Astrocyte of the cerebellum (primary cell): ENCODE measurements at regions not wholly inside any gene's neighbourhood (a gene's known extent, or its start where the extent isn't known, plus 50 kb on each side); places are given as distances from the start of the nearest gene placed in this dataset.

ENCODE experiments used
- DNase-seq: peaks from one replicate; pipeline ENCODE4 v3.0.0-alpha.2; 2011; ENCODE audit warnings: low read depth
- H3K4me3 ChIP-seq: 2 replicates; pipeline ENCODE4 v1.5.1; 2011; ENCODE audit warnings: mild to moderate bottlenecking, low read depth, low read length, moderate library complexity
- in situ Hi-C: cut with HindIII; loops from 2 replicates; pipeline ENCODE4 v1.10.0; 2017; ENCODE audit warnings: low sequenced_read_pairs
- TF ChIP-seq, protein P1 (sequence below): IDR thresholded peaks from 2 replicates; pipeline ENCODE4 v1.5.1; 2012; ENCODE audit warnings: low read length, low read depth, moderate library complexity, mild to moderate bottlenecking; ENCODE audit errors: missing control alignments

DNA sequence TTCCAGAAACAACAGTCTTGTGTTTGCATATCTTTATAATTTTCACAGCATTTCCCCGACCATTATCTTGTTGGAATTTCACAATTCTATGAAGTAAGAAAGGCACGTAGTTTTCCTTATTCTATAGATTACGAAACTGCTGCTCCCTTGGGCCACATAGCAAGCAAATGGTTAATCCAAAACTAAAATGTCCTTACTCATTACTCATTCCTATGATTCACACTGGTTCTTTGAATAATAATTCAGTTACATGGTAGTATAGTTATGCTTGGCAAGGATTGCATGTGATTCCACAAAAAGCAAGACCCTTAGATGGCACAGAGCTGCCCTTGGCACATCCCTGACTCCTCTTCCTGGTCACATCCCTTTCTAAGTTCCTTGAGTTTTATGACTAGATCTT is 51.2 kb downstream of the OR13H1 start:
- DNase-seq: no peak

DNA sequence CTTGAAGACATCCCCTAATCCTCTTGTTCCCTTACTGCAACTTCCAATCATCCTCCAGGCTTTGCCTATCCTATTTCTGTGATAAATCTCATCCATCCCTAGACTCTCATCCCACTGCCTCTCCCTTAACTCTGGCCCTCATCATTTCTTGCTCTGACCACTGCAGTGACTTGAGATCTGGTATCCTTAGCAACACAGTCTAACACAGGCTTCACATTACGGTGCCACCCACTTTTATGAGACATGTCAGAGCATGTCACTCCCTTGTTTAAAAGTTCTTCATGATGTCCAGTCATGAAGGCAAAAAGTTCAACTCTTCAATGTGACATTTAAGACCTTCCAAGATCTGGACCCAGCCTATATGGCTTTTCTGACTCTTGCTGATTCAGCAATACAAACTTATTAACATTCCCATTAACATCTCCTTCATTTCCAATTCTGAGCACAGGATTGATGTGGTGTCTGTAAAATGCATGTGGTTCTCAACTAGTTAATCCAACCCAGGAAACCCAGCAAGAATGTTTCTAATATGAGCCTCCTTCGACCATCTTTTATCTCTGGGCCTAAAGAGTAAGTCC is 64.0 kb downstream of the OR13H1 start:
- H3K4me3 ChIP-seq: no peak overlapping the region
- in situ Hi-C loops: no loop called here
- DNase-seq: no peak
- TF ChIP-seq, protein P1, sequence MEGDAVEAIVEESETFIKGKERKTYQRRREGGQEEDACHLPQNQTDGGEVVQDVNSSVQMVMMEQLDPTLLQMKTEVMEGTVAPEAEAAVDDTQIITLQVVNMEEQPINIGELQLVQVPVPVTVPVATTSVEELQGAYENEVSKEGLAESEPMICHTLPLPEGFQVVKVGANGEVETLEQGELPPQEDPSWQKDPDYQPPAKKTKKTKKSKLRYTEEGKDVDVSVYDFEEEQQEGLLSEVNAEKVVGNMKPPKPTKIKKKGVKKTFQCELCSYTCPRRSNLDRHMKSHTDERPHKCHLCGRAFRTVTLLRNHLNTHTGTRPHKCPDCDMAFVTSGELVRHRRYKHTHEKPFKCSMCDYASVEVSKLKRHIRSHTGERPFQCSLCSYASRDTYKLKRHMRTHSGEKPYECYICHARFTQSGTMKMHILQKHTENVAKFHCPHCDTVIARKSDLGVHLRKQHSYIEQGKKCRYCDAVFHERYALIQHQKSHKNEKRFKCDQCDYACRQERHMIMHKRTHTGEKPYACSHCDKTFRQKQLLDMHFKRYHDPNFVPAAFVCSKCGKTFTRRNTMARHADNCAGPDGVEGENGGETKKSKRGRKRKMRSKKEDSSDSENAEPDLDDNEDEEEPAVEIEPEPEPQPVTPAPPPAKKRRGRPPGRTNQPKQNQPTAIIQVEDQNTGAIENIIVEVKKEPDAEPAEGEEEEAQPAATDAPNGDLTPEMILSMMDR: no peak

More for the DNA sequence above, 51.2 kb downstream of the OR13H1 start:
- H3K4me3 ChIP-seq: no peak overlapping the region
- in situ Hi-C loops: no loop called here
- TF ChIP-seq, protein P1: no peak

DNA sequence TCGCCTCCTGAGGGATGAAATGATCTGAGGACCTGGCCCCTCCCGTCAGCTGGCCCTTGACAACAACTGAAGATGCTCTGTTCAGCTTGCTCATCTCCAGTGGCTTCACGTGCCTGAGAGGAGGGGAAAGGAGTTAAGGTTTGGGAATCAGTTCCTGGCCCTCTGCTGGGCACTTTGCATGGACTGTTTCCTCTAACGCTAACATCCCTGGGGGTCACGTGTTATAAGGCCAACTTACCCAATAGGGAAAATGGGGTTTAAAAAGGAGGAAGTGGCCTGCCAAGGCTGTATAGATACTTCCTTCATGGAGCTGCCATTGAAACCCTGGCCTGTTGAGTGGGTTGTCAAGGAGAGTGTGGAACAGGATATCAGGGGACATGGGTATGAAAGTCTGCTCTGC is 65.6 kb downstream of the OR13H1 start:
- TF ChIP-seq, protein P1: no peak
- DNase-seq: no peak
- H3K4me3 ChIP-seq: no peak overlapping the region
- in situ Hi-C loops: no loop called here

DNA sequence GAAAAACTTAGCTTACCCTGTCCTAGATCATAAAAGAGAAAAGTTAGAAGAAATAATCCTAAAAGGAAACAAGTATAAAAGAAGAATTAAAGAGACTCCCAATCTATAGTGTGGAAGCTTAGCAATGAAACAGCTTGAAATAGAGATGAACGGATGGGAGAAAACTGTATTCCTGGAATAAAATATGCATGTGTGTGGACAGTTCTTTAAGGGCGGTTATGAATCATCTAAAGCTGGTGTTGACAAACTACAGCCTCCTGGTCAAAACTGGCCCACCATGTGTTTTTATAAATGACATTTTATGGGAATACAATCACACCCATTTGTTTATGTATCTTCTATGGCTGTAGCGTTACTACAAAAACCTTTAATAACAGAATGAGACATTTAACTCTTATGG is 69.4 kb downstream of the OR13H1 start:
- in situ Hi-C loops: no loop called here
- no peak for DNase-seq
- TF ChIP-seq, protein P1: no peak
- H3K4me3 ChIP-seq: no peak overlapping the region

DNA sequence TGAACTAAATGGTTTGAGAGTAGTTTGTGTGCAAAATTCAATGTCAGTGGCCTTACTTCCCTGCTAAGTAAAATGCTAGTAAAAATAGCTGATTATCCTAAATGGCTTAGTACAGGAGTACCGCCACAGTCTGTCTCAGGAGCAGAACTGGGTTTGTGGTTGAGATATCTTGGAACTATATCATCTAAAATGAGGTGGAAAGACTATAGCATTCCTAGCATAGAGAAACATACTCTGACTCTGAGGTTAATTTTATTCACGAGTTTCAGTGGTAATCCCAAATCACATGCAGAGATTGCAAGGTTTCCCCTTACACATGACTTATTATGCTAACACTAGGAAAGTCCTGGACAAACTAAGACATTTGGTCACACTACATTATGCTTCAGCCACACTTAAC is 70.4 kb downstream of the OR13H1 start:
- TF ChIP-seq, protein P1: no peak
- in situ Hi-C loops: no loop called here
- H3K4me3 ChIP-seq: no peak overlapping the region
- DNase-seq: peak; percentile 38

DNA sequence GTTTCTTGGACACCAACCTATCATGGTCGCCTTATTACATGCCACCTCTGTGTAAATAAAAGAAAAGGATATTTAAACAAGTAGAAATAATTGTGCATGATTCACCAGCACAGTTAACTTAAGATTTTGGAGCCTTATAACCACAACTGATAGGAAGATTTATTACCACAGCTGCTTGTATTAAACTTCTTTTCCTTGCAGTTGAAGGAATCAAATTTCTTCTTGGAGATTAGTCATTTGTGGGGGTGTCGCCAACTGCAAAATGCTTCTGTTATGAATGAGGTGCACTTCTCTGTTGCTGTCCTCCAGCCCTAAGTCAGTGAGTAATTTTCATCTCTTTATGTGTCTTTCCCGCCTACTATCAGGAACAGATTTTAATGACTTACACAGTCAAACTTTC is 73.3 kb downstream of the OR13H1 start:
- DNase-seq: peak; percentile 72
- in situ Hi-C loops: no loop called here
- no peak overlapping the region for H3K4me3 ChIP-seq
- TF ChIP-seq, protein P1: no peak
